Osteoblast (primary cell): ENCODE measurements at regions not wholly inside any gene's neighbourhood (a gene's known extent, or its start where the extent isn't known, plus 50 kb on each side); places are given as distances from the start of the nearest gene placed in this dataset. TPM values are rescaled to one million over a fixed set of nuclear protein-coding genes. Genes with fewer than 3 reads are reported as not detected.

Experiments used
- DNase-seq: peaks from one replicate; pipeline ENCODE4 v3.0.0; 2011; ENCODE audit warnings: low spot score, mixed read lengths; ENCODE audit not compliant: insufficient read length; ENCODE audit errors: missing footprints
- H2AFZ ChIP-seq: 2 replicates; pipeline ENCODE4 v1.6.0; 2011; ENCODE audit warnings: mild to moderate bottlenecking, low read length
- H3K27ac ChIP-seq: 2 replicates; pipeline ENCODE4 v1.5.1; 2011; ENCODE audit warnings: mild to moderate bottlenecking, low read depth, low read length, moderate library complexity
- H3K27me3 ChIP-seq: 2 replicates; pipeline ENCODE4 v1.6.0; 2012; ENCODE audit warnings: mild to moderate bottlenecking, control low read depth, inconsistent platforms, low read length, moderate library complexity; ENCODE audit not compliant: insufficient read depth
- H3K36me3 ChIP-seq: 2 replicates; pipeline ENCODE4 v1.5.1; 2011; ENCODE audit warnings: mild to moderate bottlenecking, low read length, control low read depth, moderate library complexity; ENCODE audit not compliant: insufficient read depth
- H3K4me1 ChIP-seq: 2 replicates; pipeline ENCODE4 v1.5.1; 2011; ENCODE audit warnings: mild to moderate bottlenecking, low read length, control low read depth, moderate library complexity; ENCODE audit not compliant: insufficient read depth
- H3K4me2 ChIP-seq: 2 replicates; pipeline ENCODE4 v1.6.0; 2011; ENCODE audit warnings: mild to moderate bottlenecking, low read length; ENCODE audit not compliant: insufficient read depth
- H3K4me3 ChIP-seq: fragments of 200-600 bp; sonication (generic); 3 replicates; pipeline ENCODE4 v1.5.1; 2012; ENCODE audit warnings: mild to moderate bottlenecking, low read length, inconsistent platforms; ENCODE audit not compliant: insufficient read depth
- H3K79me2 ChIP-seq: 2 replicates; pipeline ENCODE4 v1.6.0; 2012; ENCODE audit warnings: mild to moderate bottlenecking, low read length, control low read depth, inconsistent platforms; ENCODE audit not compliant: insufficient read depth
- H3K9me3 ChIP-seq: 2 replicates; pipeline ENCODE4 v1.5.1; 2011; ENCODE audit warnings: low read depth, low read length, control low read depth
- H4K20me1 ChIP-seq: 2 replicates; pipeline ENCODE4 v1.6.0; 2012; ENCODE audit warnings: mild to moderate bottlenecking, low read length, control low read depth; ENCODE audit not compliant: insufficient read depth
- small RNA-seq: library from RNA; depleted of rRNA; stranded (forward); fragments of <200 nt; gene quantifications from one replicate; pipeline ENCODE3, GENCODE V24; 2012
- TF ChIP-seq, protein P1 (sequence below): IDR thresholded peaks from 2 replicates; pipeline ENCODE4 v1.5.1; 2011; ENCODE audit warnings: mild to moderate bottlenecking, low read depth, low read length, moderate library complexity; ENCODE audit errors: extremely low read depth

DNA sequence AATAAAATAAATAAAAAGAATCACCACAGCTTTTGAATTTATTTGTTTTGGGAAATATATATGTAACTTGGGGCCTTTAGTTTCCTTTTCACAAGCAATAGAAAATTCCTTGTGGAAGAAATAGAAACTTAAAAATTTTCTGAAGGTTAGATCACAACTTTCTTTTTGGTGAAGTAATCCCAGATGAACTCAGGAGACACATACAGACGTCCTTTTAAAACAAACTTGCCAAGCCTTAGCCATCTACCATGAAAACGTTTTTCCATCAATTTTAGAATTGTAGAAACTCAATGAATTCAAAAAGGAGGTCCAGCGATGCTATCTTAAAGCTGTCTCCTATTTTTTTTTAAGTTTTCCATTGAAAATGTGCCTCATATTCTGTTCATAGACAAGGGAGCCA is 225.6 kb downstream of the ASXL3 start:
- no peak for DNase-seq
- H3K27me3 ChIP-seq = no peaks in the 10 kb centered on the region
- H2AFZ ChIP-seq = no peak overlapping the region
- H3K36me3 ChIP-seq = no peaks in the 10 kb centered on the region
- no peak overlapping the region for H3K27ac ChIP-seq
- no peaks in the 10 kb centered on the region for H3K4me1 ChIP-seq
- no peaks in the 10 kb centered on the region for H3K9me3 ChIP-seq
- H3K79me2 ChIP-seq = no peaks in the 10 kb centered on the region
- H3K4me2 ChIP-seq = no peak overlapping the region
- no peaks in the 10 kb centered on the region for H4K20me1 ChIP-seq
- no peak overlapping the region for H3K4me3 ChIP-seq
- TF ChIP-seq, protein P1, sequence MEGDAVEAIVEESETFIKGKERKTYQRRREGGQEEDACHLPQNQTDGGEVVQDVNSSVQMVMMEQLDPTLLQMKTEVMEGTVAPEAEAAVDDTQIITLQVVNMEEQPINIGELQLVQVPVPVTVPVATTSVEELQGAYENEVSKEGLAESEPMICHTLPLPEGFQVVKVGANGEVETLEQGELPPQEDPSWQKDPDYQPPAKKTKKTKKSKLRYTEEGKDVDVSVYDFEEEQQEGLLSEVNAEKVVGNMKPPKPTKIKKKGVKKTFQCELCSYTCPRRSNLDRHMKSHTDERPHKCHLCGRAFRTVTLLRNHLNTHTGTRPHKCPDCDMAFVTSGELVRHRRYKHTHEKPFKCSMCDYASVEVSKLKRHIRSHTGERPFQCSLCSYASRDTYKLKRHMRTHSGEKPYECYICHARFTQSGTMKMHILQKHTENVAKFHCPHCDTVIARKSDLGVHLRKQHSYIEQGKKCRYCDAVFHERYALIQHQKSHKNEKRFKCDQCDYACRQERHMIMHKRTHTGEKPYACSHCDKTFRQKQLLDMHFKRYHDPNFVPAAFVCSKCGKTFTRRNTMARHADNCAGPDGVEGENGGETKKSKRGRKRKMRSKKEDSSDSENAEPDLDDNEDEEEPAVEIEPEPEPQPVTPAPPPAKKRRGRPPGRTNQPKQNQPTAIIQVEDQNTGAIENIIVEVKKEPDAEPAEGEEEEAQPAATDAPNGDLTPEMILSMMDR = no peak

- Histone ChIP-seq H3K4me3 (no peak overlapping the region), H2AFZ (no peak overlapping the region), H3K9me3 (no peaks in the 10 kb centered on the region), H4K20me1 (no peaks in the 10 kb centered on the region), H3K27me3 (no peaks in the 10 kb centered on the region), H3K79me2 (no peaks in the 10 kb centered on the region), H3K36me3 (no peaks in the 10 kb centered on the region), H3K27ac (no peak overlapping the region), H3K4me1 (no peaks in the 10 kb centered on the region), H3K4me2 (no peak overlapping the region)
- DNase-seq = no peak
- TF ChIP-seq, protein P1 = no peak
These were observed 224.9 kb downstream of the ASXL3 start for GRCh38 chr18:33802955-33803354.

Small RNA genes lying in the stretch of these regions (small RNA-seq; reads per million reads assigned to genes)
- not detected for gene RF00019
